Loucy (cell line): ENCODE measurements at regions not wholly inside any gene's neighbourhood (a gene's known extent, or its start where the extent isn't known, plus 50 kb on each side); places are given as distances from the start of the nearest gene placed in this dataset.
"Not testable (repeated sequence)": the region's sequence is repeated elsewhere in the genome, so short reads cannot be mapped to it uniquely, and the experiment has no call there.

Source experiments
- H2AFZ ChIP-seq: fragments of 200-600 bp; sonication (generic); 2 replicates; pipeline ENCODE4 v1.6.0; 2016; ENCODE audit warnings: antibody characterized with exemption, mild to moderate bottlenecking, low read length, moderate library complexity
- H3F3A ChIP-seq: fragments of 200-600 bp; 2 replicates; pipeline ENCODE4 v1.6.0; 2016; ENCODE audit warnings: antibody characterized with exemption, low read depth, mild to moderate bottlenecking
- H3K27me3 ChIP-seq: fragments of 200-600 bp; sonication (generic); 2 replicates; pipeline ENCODE4 v1.6.1; 2014; ENCODE audit warnings: low read length, mild to moderate bottlenecking; ENCODE audit not compliant: insufficient read depth, poor library complexity, severe bottlenecking
- H3K36me3 ChIP-seq: fragments of 200-600 bp; sonication (generic); 2 replicates; pipeline ENCODE4 v1.6.1; 2016; ENCODE audit warnings: low read length; ENCODE audit not compliant: insufficient read depth
- H3K4me1 ChIP-seq: fragments of 200-600 bp; sonication (generic); 2 replicates; pipeline ENCODE4 v1.5.1; 2014; ENCODE audit warnings: low read length, mild to moderate bottlenecking; ENCODE audit not compliant: insufficient read depth, poor library complexity, severe bottlenecking
- H3K4me2 ChIP-seq: fragments of 200-600 bp; sonication (generic); 2 replicates; pipeline ENCODE4 v1.6.0; 2014; ENCODE audit warnings: antibody characterized with exemption, low read length, low read depth, mild to moderate bottlenecking; ENCODE audit not compliant: poor library complexity, severe bottlenecking
- H3K4me3 ChIP-seq: fragments of 200-600 bp; sonication (generic); 2 replicates; pipeline ENCODE4 v1.5.1; 2014; ENCODE audit warnings: low read length, mild to moderate bottlenecking, mixed read lengths; ENCODE audit not compliant: poor library complexity, severe bottlenecking
- H3K79me2 ChIP-seq: fragments of 200-600 bp; sonication (generic); 2 replicates; pipeline ENCODE4 v1.6.1; 2014; ENCODE audit warnings: low read length; ENCODE audit not compliant: insufficient read depth
- H3K9ac ChIP-seq: fragments of 200-600 bp; sonication (generic); 2 replicates; pipeline ENCODE4 v1.6.0; 2014; ENCODE audit warnings: mild to moderate bottlenecking, low read depth, low read length, moderate library complexity; ENCODE audit not compliant: poor library complexity, severe bottlenecking
- H3K9me2 ChIP-seq: fragments of 200-600 bp; sonication (generic); replicated peaks from 2 replicates; pipeline ENCODE4 v1.6.1; 2016; ENCODE audit warnings: low read depth, low read length, mixed read lengths
- H3K9me3 ChIP-seq: fragments of 200-600 bp; sonication (generic); 2 replicates; pipeline ENCODE4 v1.6.1; 2014; ENCODE audit warnings: mild to moderate bottlenecking, antibody characterized with exemption, low read length, low read depth; ENCODE audit not compliant: insufficient read depth
- H4K20me1 ChIP-seq: fragments of 200-600 bp; sonication (generic); 2 replicates; pipeline ENCODE4 v1.6.0; 2014; ENCODE audit warnings: antibody characterized with exemption, low read length, mild to moderate bottlenecking; ENCODE audit not compliant: insufficient read depth, poor library complexity, severe bottlenecking
- CTCF ChIP-seq: fragments of 200-600 bp; sonication (generic); conservative IDR thresholded peaks from 2 replicates; pipeline ENCODE4 v1.5.1; 2014; ENCODE audit warnings: mild to moderate bottlenecking, antibody characterized with exemption, low read length
- EZH2phosphoT487 ChIP-seq: fragments of 200-600 bp; IDR thresholded peaks from 2 replicates; pipeline ENCODE4 v1.6.1; 2018; ENCODE audit warnings: antibody characterized with exemption, mild to moderate bottlenecking, moderate library complexity, borderline replicate concordance

- Histone ChIP-seq H3K27me3 (no peaks in the 10 kb centered on the region), H4K20me1 (no peaks in the 10 kb centered on the region), H2AFZ (no peak overlapping the region), H3K79me2 (no peaks in the 10 kb centered on the region), H3K9me2 (no peaks in the 10 kb centered on the region), H3K9ac (no peak overlapping the region), H3K4me2 (no peak overlapping the region), H3K9me3 (no peaks in the 10 kb centered on the region), H3K36me3 (no peaks in the 10 kb centered on the region), H3K4me1 (no peaks in the 10 kb centered on the region), H3F3A (no peaks in the 10 kb centered on the region), H3K4me3 (no peak overlapping the region)
- TF ChIP-seq EZH2phosphoT487 = no peak
- no peak for TF ChIP-seq CTCF
Observed at GRCh38 chr4:131650951-131651350, 1498.1 kb upstream of the PCDH10 start.

GRCh38 chr4:131683314-131683713 lies 1465.8 kb upstream of the PCDH10 start:
- H3K4me3 ChIP-seq, H3K9ac ChIP-seq, H3K9me2 ChIP-seq, H2AFZ ChIP-seq, H4K20me1 ChIP-seq, H3K36me3 ChIP-seq, H3K27me3 ChIP-seq, H3K79me2 ChIP-seq, H3K4me1 ChIP-seq, H3K4me2 ChIP-seq, H3F3A ChIP-seq: not testable (repeated sequence)
- peaks cover 13% of the 10 kb centered on the region; the same call in 1 of the 2 replicates for H3K9me3 ChIP-seq

- no peak for TF ChIP-seq CTCF
- TF ChIP-seq EZH2phosphoT487 = no peak
- H3K27me3 ChIP-seq = no peaks in the 10 kb centered on the region
- H4K20me1 ChIP-seq = no peaks in the 10 kb centered on the region
- no peaks in the 10 kb centered on the region for H3F3A ChIP-seq
- H3K4me2 ChIP-seq = no peak overlapping the region
- H3K79me2 ChIP-seq = no peaks in the 10 kb centered on the region
- H3K4me1 ChIP-seq = no peaks in the 10 kb centered on the region
- H3K36me3 ChIP-seq = no peaks in the 10 kb centered on the region
- H3K4me3 ChIP-seq = no peak overlapping the region
- H2AFZ ChIP-seq = peak overlapping the region; percentile 75; the same call in 1 of the 2 replicates
- no peaks in the 10 kb centered on the region for H3K9me2 ChIP-seq
- no peaks in the 10 kb centered on the region for H3K9me3 ChIP-seq
- no peak overlapping the region for H3K9ac ChIP-seq
Observed at GRCh38 chr4:131721883-131722282, 1427.2 kb upstream of the PCDH10 start.

GRCh38 chr4:131723069-131723468 lies 1426.0 kb upstream of the PCDH10 start:
- not testable (repeated sequence) for H3F3A ChIP-seq, H3K4me1 ChIP-seq, H3K27me3 ChIP-seq, H3K79me2 ChIP-seq, H3K4me3 ChIP-seq, H3K4me2 ChIP-seq, H3K36me3 ChIP-seq, H3K9ac ChIP-seq, H2AFZ ChIP-seq, H4K20me1 ChIP-seq, H3K9me3 ChIP-seq, H3K9me2 ChIP-seq

- not testable (repeated sequence) for H3K4me1 ChIP-seq, H4K20me1 ChIP-seq, H3F3A ChIP-seq, H3K9ac ChIP-seq, H3K4me2 ChIP-seq, H3K9me3 ChIP-seq, H3K4me3 ChIP-seq, H2AFZ ChIP-seq, H3K36me3 ChIP-seq, H3K79me2 ChIP-seq, H3K27me3 ChIP-seq, H3K9me2 ChIP-seq
Observed at GRCh38 chr4:131724847-131725246, 1424.2 kb upstream of the PCDH10 start.

- not testable (repeated sequence) for H3K4me1 ChIP-seq, H3K9me3 ChIP-seq, H4K20me1 ChIP-seq, H3K9ac ChIP-seq, H3K4me2 ChIP-seq, H3K9me2 ChIP-seq, H3K27me3 ChIP-seq, H3K79me2 ChIP-seq, H3K4me3 ChIP-seq, H3K36me3 ChIP-seq, H3F3A ChIP-seq, H2AFZ ChIP-seq
Observed at GRCh38 chr4:131725521-131725920, 1423.6 kb upstream of the PCDH10 start.
